Glutamatergic neuron (in vitro differentiated cells): ENCODE measurements at regions not wholly inside any gene's neighbourhood (a gene's known extent, or its start where the extent isn't known, plus 50 kb on each side); places are given as distances from the start of the nearest gene placed in this dataset.
"Not testable (repeated sequence)": the region's sequence is repeated elsewhere in the genome, so short reads cannot be mapped to it uniquely, and the experiment has no call there.

Experiments
- DNase-seq: peaks from one replicate; pipeline ENCODE4 v3.0.0; 2022
- H3K27ac Mint-ChIP-seq: one replicate; pipeline ENCODE4 v1.8.0; 2020; ENCODE audit warnings: mild to moderate bottlenecking, mixed read lengths, inconsistent platforms; ENCODE audit not compliant: unreplicated experiment
- H3K27me3 Mint-ChIP-seq: one replicate; pipeline ENCODE4 v1.8.0; 2020; ENCODE audit warnings: mild to moderate bottlenecking, moderate library complexity, mixed read lengths, inconsistent platforms; ENCODE audit not compliant: unreplicated experiment
- H3K36me3 Mint-ChIP-seq: one replicate; pipeline ENCODE4 v1.8.0; 2020; ENCODE audit warnings: mild to moderate bottlenecking, mixed read lengths, inconsistent platforms; ENCODE audit not compliant: unreplicated experiment
- H3K4me1 Mint-ChIP-seq: one replicate; pipeline ENCODE4 v1.8.0; 2020; ENCODE audit warnings: mild to moderate bottlenecking, low read depth, mixed read lengths, inconsistent platforms; ENCODE audit not compliant: unreplicated experiment
- H3K4me3 Mint-ChIP-seq: one replicate; pipeline ENCODE4 v1.8.0; 2020; ENCODE audit warnings: mild to moderate bottlenecking, mixed read lengths, inconsistent platforms; ENCODE audit not compliant: unreplicated experiment
- H3K9me3 Mint-ChIP-seq: one replicate; pipeline ENCODE4 v1.8.0; 2020; ENCODE audit warnings: mild to moderate bottlenecking, moderate library complexity, mixed read lengths, inconsistent platforms; ENCODE audit not compliant: unreplicated experiment
- CTCF ChIP-seq: fragments of 200-600 bp; sonication (generic); IDR thresholded peaks from one replicate; pipeline ENCODE4 v1.5.0; 2021; ENCODE audit not compliant: partially characterized antibody, unreplicated experiment

GRCh38 chrX:65073233-65073632 lies 97.0 kb upstream of the ZC4H2 start:
- peaks cover 2% of the 10 kb centered on the region for H3K9me3 Mint-ChIP-seq
- no peak for TF ChIP-seq CTCF
- no peak overlapping the region for H3K27ac Mint-ChIP-seq
- DNase-seq: no peak
- H3K4me3 Mint-ChIP-seq: no peak overlapping the region
- H3K27me3 Mint-ChIP-seq: peaks cover 2% of the 10 kb centered on the region
- peaks cover 4% of the 10 kb centered on the region for H3K36me3 Mint-ChIP-seq
- H3K4me1 Mint-ChIP-seq: no peaks in the 10 kb centered on the region

- Mint-ChIP-seq H3K27ac (no peak overlapping the region), H3K9me3 (peaks cover 2% of the 10 kb centered on the region), H3K4me1 (no peaks in the 10 kb centered on the region), H3K36me3 (peaks cover 4% of the 10 kb centered on the region), H3K27me3 (peaks cover 2% of the 10 kb centered on the region), H3K4me3 (no peak overlapping the region)
- no peak for TF ChIP-seq CTCF
- no peak for DNase-seq
These were observed 96.3 kb upstream of the ZC4H2 start for GRCh38 chrX:65072590-65072989.

GRCh38 chrX:65058626-65059025 lies 82.4 kb upstream of the ZC4H2 start:
- not testable (repeated sequence) for H3K36me3 Mint-ChIP-seq, DNase-seq, H3K27me3 Mint-ChIP-seq, H3K4me3 Mint-ChIP-seq, H3K9me3 Mint-ChIP-seq, H3K4me1 Mint-ChIP-seq, H3K27ac Mint-ChIP-seq

GRCh38 chrX:65045001-65045400 lies 68.8 kb upstream of the ZC4H2 start:
- Mint-ChIP-seq H3K27ac (no peak overlapping the region), H3K4me3 (no peak overlapping the region), H3K9me3 (peaks cover 1% of the 10 kb centered on the region), H3K4me1 (no peaks in the 10 kb centered on the region), H3K27me3 (no peaks in the 10 kb centered on the region), H3K36me3 (peaks cover 5% of the 10 kb centered on the region)
- no peak for TF ChIP-seq CTCF
- no peak for DNase-seq

- Mint-ChIP-seq H3K36me3 (no peaks in the 10 kb centered on the region), H3K9me3 (peaks cover 2% of the 10 kb centered on the region), H3K4me3 (peak overlapping the region; percentile 89), H3K27me3 (no peaks in the 10 kb centered on the region), H3K4me1 (no peaks in the 10 kb centered on the region), H3K27ac (peak overlapping the region; percentile 55)
- peak; percentile 32 for DNase-seq
- no peak for TF ChIP-seq CTCF
These were observed 59.2 kb upstream of the ZC4H2 start for GRCh38 chrX:65035446-65035770.
